NCI-H748 (cell line): ENCODE measurements at regions not wholly inside any gene's neighbourhood (a gene's known extent, or its start where the extent isn't known, plus 50 kb on each side); places are given as distances from the start of the nearest gene placed in this dataset.
"Not testable (repeated sequence)": the region's sequence is repeated elsewhere in the genome, so short reads cannot be mapped to it uniquely, and the experiment has no call there.

Source experiments
- DNase-seq: peaks from one replicate; lab custom pipeline; 2025; ENCODE audit not compliant: unreplicated experiment; lab: John Stamatoyannopoulos, UW

- no peak for DNase-seq
These were observed 202.4 kb downstream of the C16orf95 start for GRCh38 chr16:87114832-87115231.

GRCh38 chr16:87115646-87116045 is 201.5 kb downstream of the C16orf95 start:
- DNase-seq: no peak

- no peak for DNase-seq
These were observed 199.3 kb downstream of the C16orf95 start for GRCh38 chr16:87117936-87118335.

GRCh38 chr16:87119168-87119567 is 198.0 kb downstream of the C16orf95 start:
- no peak for DNase-seq

- no peak for DNase-seq
These were observed 197.4 kb downstream of the C16orf95 start for GRCh38 chr16:87119748-87120147.

GRCh38 chr16:87121816-87122215 is 195.4 kb downstream of the C16orf95 start:
- DNase-seq: no peak

GRCh38 chr16:87123356-87124001 is 193.7 kb downstream of the C16orf95 start:
- no peak for DNase-seq

- not testable (repeated sequence) for DNase-seq
These were observed 192.8 kb downstream of the C16orf95 start for GRCh38 chr16:87124405-87124804.

- DNase-seq: no peak
These were observed 191.7 kb downstream of the C16orf95 start for GRCh38 chr16:87125206-87126155.

- no peak for DNase-seq
These were observed 190.7 kb downstream of the C16orf95 start for GRCh38 chr16:87126403-87127025.

- no peak for DNase-seq
These were observed 190.0 kb downstream of the C16orf95 start for GRCh38 chr16:87127061-87127765.

GRCh38 chr16:87127766-87128147 is 189.4 kb downstream of the C16orf95 start:
- DNase-seq: no peak

GRCh38 chr16:87129771-87130170 is 187.4 kb downstream of the C16orf95 start:
- DNase-seq: no peak

- DNase-seq: peak; percentile 12
These were observed 185.9 kb downstream of the C16orf95 start for GRCh38 chr16:87131061-87131995.

GRCh38 chr16:87131996-87132345 is 185.2 kb downstream of the C16orf95 start:
- no peak for DNase-seq

GRCh38 chr16:87132361-87133014 is 184.7 kb downstream of the C16orf95 start:
- no peak for DNase-seq

- no peak for DNase-seq
These were observed 183.9 kb downstream of the C16orf95 start for GRCh38 chr16:87133112-87133850.

GRCh38 chr16:87133966-87134627 is 183.1 kb downstream of the C16orf95 start:
- DNase-seq: no peak
